A673 (cell line): ENCODE measurements at regions not wholly inside any gene's neighbourhood (a gene's known extent, or its start where the extent isn't known, plus 50 kb on each side); places are given as distances from the start of the nearest gene placed in this dataset.

Experiments used
- CTCF ChIP-seq: fragments of 300-800, 200-600 bp; sonication (generic); conservative IDR thresholded peaks from 2 replicates; pipeline ENCODE4 v1.5.1; 2017; ENCODE audit warnings: low read depth, mild to moderate bottlenecking, antibody characterized with exemption, low read length, moderate library complexity, mixed read lengths
- EZH2 ChIP-seq: fragments of 200-600 bp; sonication (generic); IDR thresholded peaks from 2 replicates; pipeline ENCODE4 v1.6.1; 2017; ENCODE audit warnings: borderline replicate concordance, low read depth, mild to moderate bottlenecking, mixed read lengths, antibody characterized with exemption, low read length; ENCODE audit not compliant: poor library complexity, severe bottlenecking

DNA sequence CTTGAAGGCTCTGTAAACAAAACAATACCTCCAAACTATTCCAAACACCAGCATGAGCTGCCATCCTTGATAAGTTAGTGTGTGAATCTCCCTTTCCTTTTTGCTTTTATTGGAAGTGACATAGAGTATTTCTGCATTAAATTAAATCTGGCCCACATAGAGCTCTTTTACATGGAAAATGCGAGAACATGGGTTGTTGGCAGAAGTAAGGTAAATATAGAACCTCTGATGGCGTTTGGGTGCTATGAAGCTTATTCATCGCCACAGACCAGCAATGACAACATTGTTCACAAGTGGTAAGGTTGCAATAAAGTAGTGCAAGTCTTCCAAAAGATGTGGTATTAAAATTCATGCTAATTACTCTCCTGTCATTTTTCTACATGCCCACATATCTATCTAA, 445.8 kb upstream of the JAG1 start:
- no peak for TF ChIP-seq CTCF
- no peak for TF ChIP-seq EZH2
